K562 (cell line): ENCODE measurements at regions not wholly inside any gene's neighbourhood (a gene's known extent, or its start where the extent isn't known, plus 50 kb on each side); places are given as distances from the start of the nearest gene placed in this dataset.

Experiments
- ATAC-seq: fragments of 200-7000 bp; cut with Tn5 transposase; 3 replicates; pipeline ENCODE4 v1.9.1; 2020; ENCODE audit warnings: moderate library complexity
- BruUV-seq: library from RNA; stranded (reverse); fragments of 400-500 nt; replicated peaks from 2 replicates; lab custom pipeline; 2021; lab: Mats Ljungman, UMichigan
- CTCF ChIA-PET: fragments of 300-600 bp; formaldehyde crosslinking; extraction: SDS; loops from one replicate; lab custom pipeline; 2021; ENCODE audit warnings: low intra/inter-chr PET ratio; lab: Yijun Ruan, JAX
- POLR2A ChIA-PET: fragments of 300-600, 350-650 bp; sonication (Branson Sonifier 250); formaldehyde crosslinking; extraction: SDS; loops from one replicate; lab custom pipeline; 2021; ENCODE audit warnings: antibody characterized with exemption, inconsistent platforms; lab: Yijun Ruan, JAX
- DNase-seq, 4 experiments: peaks; one replicate each; pipeline versions ENCODE4 v3.0.0 to v3.0.0-alpha.2; 2011 to 2018; ENCODE audit warnings: low spot score in 3 of 4, mixed read lengths in 3 of 4; ENCODE audit errors: extremely low read depth in 1 of 4
- FAIRE-seq: peaks from 2 replicates; lab custom pipeline; 2011; peaks lifted over from hg19 to GRCh38; lab: Jason Lieb, UNC
- H2AFZ ChIP-seq: 2 replicates; pipeline ENCODE4 v1.6.0; 2011; ENCODE audit warnings: low read depth, low read length, control low read depth, inconsistent platforms
- H3K27ac ChIP-seq: fragments of 200-600 bp; 3 replicates; pipeline ENCODE4 v1.8.0; 2011; ENCODE audit warnings: low read depth, mild to moderate bottlenecking, control low read depth, inconsistent platforms, low read length, moderate library complexity, mixed read lengths; ENCODE audit errors: extremely low read depth
- H3K27me3 ChIP-seq, 2 experiments: fragments of 300-600 bp in 1 of 2; 2 replicates in 1 of 2; 3 replicates in 1 of 2; pipeline versions ENCODE4 v1.6.0 to v1.8.0; 2011; ENCODE audit warnings: inconsistent platforms in 2 of 2, low read length in 2 of 2, mild to moderate bottlenecking in 1 of 2, mixed read lengths in 1 of 2, moderate library complexity in 1 of 2; ENCODE audit not compliant: control insufficient read depth in 2 of 2, insufficient read depth in 2 of 2
- H3K36me3 ChIP-seq: fragments of 300-600 bp; 3 replicates; pipeline ENCODE4 v1.8.0; 2011; ENCODE audit warnings: mild to moderate bottlenecking, low read length, inconsistent platforms; ENCODE audit not compliant: control insufficient read depth, insufficient read depth
- H3K4me1 ChIP-seq, 2 experiments: fragments of 200-600 bp in 1 of 2; replicated peaks in 1 of 2; 2 replicates in 1 of 2; 3 replicates in 1 of 2; pipeline versions ENCODE4 v1.5.1 to v1.8.0; 2011; ENCODE audit warnings: inconsistent platforms in 2 of 2, low read length in 2 of 2, mild to moderate bottlenecking in 1 of 2, mixed read lengths in 1 of 2, moderate library complexity in 1 of 2; ENCODE audit not compliant: control insufficient read depth in 2 of 2, insufficient read depth in 2 of 2
- H3K4me2 ChIP-seq: 2 replicates; pipeline ENCODE4 v1.6.1; 2011; ENCODE audit warnings: low read length, control low read depth, inconsistent platforms, mixed read lengths; ENCODE audit not compliant: insufficient read depth
- H3K4me3 ChIP-seq: fragments of 200-600 bp; sonication (generic), shearing (Covaris generic); 2 replicates; pipeline ENCODE4 v1.5.1; 2016; ENCODE audit warnings: control low read depth, inconsistent platforms
- H3K79me2 ChIP-seq: fragments of 200-600 bp; 3 replicates; pipeline ENCODE4 v1.8.0; 2011; ENCODE audit warnings: low read length, inconsistent platforms; ENCODE audit not compliant: control insufficient read depth, insufficient read depth
- H3K9ac ChIP-seq, 2 experiments: 2 replicates each; pipeline versions ENCODE4 v1.6.0 to v1.6.1; 2011; ENCODE audit warnings: low read depth in 2 of 2, low read length in 2 of 2, control low read depth in 1 of 2, inconsistent platforms in 1 of 2, mild to moderate bottlenecking in 1 of 2, mixed read lengths in 1 of 2; ENCODE audit not compliant: insufficient read depth in 1 of 2
- H3K9me1 ChIP-seq: one replicate; pipeline ENCODE4 v1.6.0; 2011; ENCODE audit warnings: inconsistent platforms, mild to moderate bottlenecking, low read length, moderate library complexity; ENCODE audit not compliant: control insufficient read depth, insufficient read depth
- H3K9me3 ChIP-seq: replicated peaks from 2 replicates; pipeline ENCODE4 v1.5.1; 2011; ENCODE audit warnings: low read depth, low read length, inconsistent platforms; ENCODE audit not compliant: control insufficient read depth, insufficient read depth
- H4K20me1 ChIP-seq: replicated peaks from 2 replicates; pipeline ENCODE4 v1.6.1; 2011; ENCODE audit warnings: low read length, inconsistent platforms, mixed read lengths; ENCODE audit not compliant: control insufficient read depth, insufficient read depth
- CBFB ChIP-seq: sonication (generic); formaldehyde crosslinking; IDR thresholded peaks from 2 replicates; pipeline ENCODE4 v1.4.0; 2020; ENCODE audit warnings: mild to moderate bottlenecking, missing genetic modification reagents
- HMG20B ChIP-seq: fragments of 250-450 bp; sonication (Bioruptor Pico); IDR thresholded peaks from 2 replicates; pipeline ENCODE4 v1.5.0; 2021; ENCODE audit warnings: mild to moderate bottlenecking
- JUND ChIP-seq, 2 experiments: IDR thresholded peaks; 2 replicates in 1 of 2; 3 replicates in 1 of 2; pipeline ENCODE4 v1.6.1; 2011; ENCODE audit warnings: borderline replicate concordance in 2 of 2, low read depth in 2 of 2, low read length in 2 of 2, improper control_type of control experiment in 1 of 2, missing biosample characterization in 1 of 2, missing genetic modification characterization in 1 of 2, missing genetic modification reagents in 1 of 2
- MCM3 ChIP-seq: fragments of 450-650 bp; IDR thresholded peaks from 2 replicates; pipeline ENCODE4 v1.6.1; 2016
- MTA1 ChIP-seq: fragments of 450-650 bp; IDR thresholded peaks from 2 replicates; pipeline ENCODE4 v1.6.1; 2017; ENCODE audit warnings: borderline replicate concordance
- MTF1 ChIP-seq: fragments of 250-450 bp; sonication (Bioruptor Pico); IDR thresholded peaks from 2 replicates; pipeline ENCODE4 v1.9.0; 2021; ENCODE audit warnings: moderate library complexity, mild to moderate bottlenecking, inconsistent platforms, borderline replicate concordance
- ZFPM2 ChIP-seq: fragments of 250-450 bp; sonication (Bioruptor Pico); IDR thresholded peaks from 2 replicates; pipeline ENCODE4 v1.5.1; 2022; ENCODE audit warnings: mild to moderate bottlenecking
- ZNF23 ChIP-seq: fragments of 250-450 bp; sonication (Bioruptor Pico); IDR thresholded peaks from 2 replicates; pipeline ENCODE4 v1.4.0; 2020; ENCODE audit warnings: mild to moderate bottlenecking
- ZNF347 ChIP-seq: fragments of 450-650 bp; formaldehyde crosslinking; IDR thresholded peaks from 2 replicates; pipeline ENCODE4 v1.4.0; 2020; ENCODE audit warnings: low read depth, mild to moderate bottlenecking, moderate library complexity
- ZNF695 ChIP-seq: fragments of 450-650 bp; formaldehyde crosslinking; IDR thresholded peaks from 2 replicates; pipeline ENCODE4 v1.4.0; 2020; ENCODE audit warnings: mild to moderate bottlenecking, moderate library complexity
- ZNF707 ChIP-seq: fragments of 250-450 bp; sonication (Bioruptor Pico); conservative IDR thresholded peaks from 2 replicates; pipeline ENCODE4 v1.8.0; 2022; ENCODE audit warnings: inconsistent platforms, mild to moderate bottlenecking, moderate library complexity
- WGBS: fragments of 100-300 bp; shearing (Covaris generic); methylation state at CpG from one replicate; pipeline ENCODE4 v1.1.6; 2016; ENCODE audit warnings: low coverage, mixed read lengths; ENCODE audit not compliant: insufficient coverage; ENCODE audit errors: missing lambda C conversion rate; 5-methylcytosine and 5-hydroxymethylcytosine counted together
- in situ Hi-C: fragments of 300-500 bp; cut with MboI; formaldehyde crosslinking; loops from 4 replicates; pipeline ENCODE4 v1.15.0; 2018; ENCODE audit warnings: inconsistent platforms, mixed read lengths
- intact Hi-C: fragments of 100-400 bp; cut with micrococcal nuclease; formaldehyde crosslinking; loops from 2 replicates; pipeline ENCODE4 v1.14.2; 2022
- TF ChIP-seq, protein P1 (sequence below): fragments of 450-650 bp; IDR thresholded peaks from 2 replicates; pipeline ENCODE4 v1.6.1; 2017; ENCODE audit warnings: mild to moderate bottlenecking, moderate library complexity

GRCh38 chr12:124368421-124369032 lies 73.6 kb downstream of the RFLNA start:
- H3K9ac ChIP-seq, result no peak overlapping the region
- ChIA-PET CTCF (no interaction called here), POLR2A (no interaction called here)
- 0 out of 2 replicates have a peak, but pooled peaks cover 9% of the 10 kb centered on the region for H4K20me1 ChIP-seq
- no peaks in the 10 kb centered on the region for H3K9me3 ChIP-seq
- in situ Hi-C loops, result no loop called here
- no peak overlapping the region for H3K4me2 ChIP-seq
- intact Hi-C loops, result no loop called here
- ATAC-seq (peak; percentile 21; the same call in 1 of the 3 replicates), DNase-seq (no peak), FAIRE-seq (no peak)
- peaks cover 0 to 29% of the 10 kb centered on the region in 2 experiments; a peak in 2 of 5 replicates for H3K4me1 ChIP-seq
- no peak overlapping the region for H3K27ac ChIP-seq
- H3K9me1 ChIP-seq, result peaks cover 3% of the 10 kb centered on the region
- BruUV-seq, result no TSS peak
- H3K27me3 ChIP-seq, result no peaks in the 10 kb centered on the region
- no peak overlapping the region for H2AFZ ChIP-seq
- peaks cover 36% of the 10 kb centered on the region; the same call in 1 of the 3 replicates for H3K36me3 ChIP-seq
- no peaks in the 10 kb centered on the region for H3K79me2 ChIP-seq
- TF ChIP-seq HMG20B (CRISPR knock-in tag) (no peak), ZNF707 (no peak), ZNF347 (no peak), MTA1 (no peak), JUND (IDR thresholded peaks at IDR 0.05; ENCODE audit: borderline replicate concordance, low read depth, low read length) (no peak), JUND (tag; IDR thresholded peaks at IDR 0.05; ENCODE audit: borderline replicate concordance, low read depth, low read length) (no peak), MTF1 (CRISPR knock-in tag) (no peak), ZNF23 (CRISPR knock-in tag) (no peak), MCM3 (no peak), ZFPM2 (CRISPR knock-in tag) (no peak), ZNF695 (CRISPR knock-in tag) (no peak), CBFB (CRISPR knock-in tag) (no peak)
- TF ChIP-seq, protein P1, sequence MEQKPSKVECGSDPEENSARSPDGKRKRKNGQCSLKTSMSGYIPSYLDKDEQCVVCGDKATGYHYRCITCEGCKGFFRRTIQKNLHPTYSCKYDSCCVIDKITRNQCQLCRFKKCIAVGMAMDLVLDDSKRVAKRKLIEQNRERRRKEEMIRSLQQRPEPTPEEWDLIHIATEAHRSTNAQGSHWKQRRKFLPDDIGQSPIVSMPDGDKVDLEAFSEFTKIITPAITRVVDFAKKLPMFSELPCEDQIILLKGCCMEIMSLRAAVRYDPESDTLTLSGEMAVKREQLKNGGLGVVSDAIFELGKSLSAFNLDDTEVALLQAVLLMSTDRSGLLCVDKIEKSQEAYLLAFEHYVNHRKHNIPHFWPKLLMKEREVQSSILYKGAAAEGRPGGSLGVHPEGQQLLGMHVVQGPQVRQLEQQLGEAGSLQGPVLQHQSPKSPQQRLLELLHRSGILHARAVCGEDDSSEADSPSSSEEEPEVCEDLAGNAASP, result no peak
- no peak overlapping the region for H3K4me3 ChIP-seq
- WGBS, result 94% methylated on average over 8 of the region's 10 CpGs
